Common myeloid progenitor, CD34-positive (primary cell): ENCODE measurements at regions not wholly inside any gene's neighbourhood (a gene's known extent, or its start where the extent isn't known, plus 50 kb on each side); places are given as distances from the start of the nearest gene placed in this dataset.
"Not testable (repeated sequence)": the region's sequence is repeated elsewhere in the genome, so short reads cannot be mapped to it uniquely, and the experiment has no call there.

Experiments used
- CTCF ChIA-PET: fragments of 350-600 bp; sonication (Branson Sonifier 250); formaldehyde crosslinking; loops from one replicate; lab custom pipeline; 2021; ENCODE audit warnings: antibody characterized with exemption; lab: Charles Lee
- POLR2A ChIA-PET: fragments of 350-600 bp; sonication (Branson Sonifier 250); formaldehyde crosslinking; loops from one replicate; lab custom pipeline; 2021; ENCODE audit warnings: antibody characterized with exemption; lab: Charles Lee
- DNase-seq, 3 donors: peaks; one replicate each; pipeline versions ENCODE4 v3.0.0 to v3.0.0-alpha.2; 2013
- H3K27ac ChIP-seq, 2 experiments: 1 replicate in 1 of 2; 2 replicates in 1 of 2; pipeline ENCODE4 v1.7.0; 2013; ENCODE audit warnings: inconsistent platforms in 2 of 2, low read length in 2 of 2, mild to moderate bottlenecking in 2 of 2, low read depth in 1 of 2, moderate library complexity in 1 of 2; ENCODE audit not compliant: severe bottlenecking in 2 of 2, insufficient read depth in 1 of 2, poor library complexity in 1 of 2
- H3K27me3 ChIP-seq, 5 experiments: replicated peaks in 2 of 5; 1 replicate in 3 of 5; 2 replicates in 2 of 5; pipeline versions ENCODE4 v1.6.1 to v1.7.0; 2013; ENCODE audit warnings: low read length in 4 of 5, mild to moderate bottlenecking in 2 of 5, moderate library complexity in 2 of 5, inconsistent platforms in 1 of 5; ENCODE audit not compliant: insufficient read depth in 5 of 5, control insufficient read depth in 4 of 5
- H3K36me3 ChIP-seq, 4 experiments: 1 replicate in 2 of 4; 2 replicates in 2 of 4; pipeline versions ENCODE4 v1.6.1 to v1.7.0; 2013; ENCODE audit warnings: low read length in 3 of 4, control low read depth in 1 of 4, mild to moderate bottlenecking in 1 of 4; ENCODE audit not compliant: control insufficient read depth in 4 of 4, insufficient read depth in 4 of 4
- H3K4me1 ChIP-seq, 4 experiments: 1 replicate in 3 of 4; 2 replicates in 1 of 4; pipeline versions ENCODE4 v1.6.1 to v1.7.1; 2013; ENCODE audit warnings: low read length in 3 of 4, mild to moderate bottlenecking in 3 of 4, control low read depth in 1 of 4, inconsistent platforms in 1 of 4, moderate library complexity in 1 of 4; ENCODE audit not compliant: control insufficient read depth in 4 of 4, insufficient read depth in 4 of 4; ENCODE audit errors: control extremely low read depth in 1 of 4
- H3K4me3 ChIP-seq, 7 experiments: 1 replicate in 4 of 7; 2 replicates in 3 of 7; pipeline versions ENCODE4 v1.5.1 to v1.7.0; 2013; ENCODE audit warnings: mild to moderate bottlenecking in 7 of 7, low read length in 6 of 7, moderate library complexity in 6 of 7, inconsistent platforms in 2 of 7, low read depth in 2 of 7, control low read depth in 1 of 7; ENCODE audit not compliant: insufficient read depth in 4 of 7, control insufficient read depth in 1 of 7; ENCODE audit errors: extremely low read depth in 1 of 7
- H3K9me3 ChIP-seq, 5 experiments: 1 replicate in 4 of 5; 2 replicates in 1 of 5; pipeline versions ENCODE4 v1.6.1 to v1.7.1; 2013; ENCODE audit warnings: low read length in 4 of 5, mild to moderate bottlenecking in 2 of 5, inconsistent platforms in 1 of 5, low read depth in 1 of 5, moderate library complexity in 1 of 5; ENCODE audit not compliant: control insufficient read depth in 4 of 5, insufficient read depth in 2 of 5; ENCODE audit errors: control extremely low read depth in 1 of 5
- WGBS: methylation state at CpG from one replicate; pipeline ENCODE4 v1.1.5; 2013; ENCODE audit not compliant: insufficient coverage; 5-methylcytosine and 5-hydroxymethylcytosine counted together

DNA sequence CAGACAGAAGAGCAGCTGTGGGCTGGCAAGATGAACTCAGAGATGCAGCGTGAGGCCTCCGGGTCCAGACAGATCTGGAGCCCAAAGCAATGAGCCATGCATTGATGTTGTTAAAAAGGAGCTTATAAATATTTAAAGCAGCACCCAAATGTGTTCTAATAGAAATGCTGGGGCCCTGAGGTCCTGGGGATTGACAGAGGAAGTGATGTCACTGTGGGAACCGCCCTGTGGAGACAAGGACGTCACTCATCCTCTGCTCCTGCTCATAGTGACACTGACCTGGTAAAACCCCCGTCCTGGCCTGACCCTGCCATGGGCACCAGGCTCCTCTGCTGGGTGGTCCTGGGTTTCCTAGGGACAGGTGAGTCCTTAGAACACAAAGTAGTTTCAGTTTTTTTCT is 197.0 kb upstream of the PRSS58 start:
- H3K4me3 ChIP-seq, result no peak overlapping the region
- 76% methylated on average over 3 of the region's 5 CpGs for WGBS
- no peak for DNase-seq
- ChIA-PET CTCF (interaction anchor here (0.8 to 63.1 kb wide), 6 partner anchors 8 to 133 kb away, joined by 3 to 2564 read pairs (median 4); no protein-coding TSS in a partner anchor), POLR2A (no interaction called here)
- H3K9me3 ChIP-seq, result no peaks in the 10 kb centered on the region
- H3K27me3 ChIP-seq, result no peaks in the 10 kb centered on the region
- H3K4me1 ChIP-seq, result peaks cover 11 to 74% (median 62%) of the 10 kb centered on the region in 4 experiments
- no peak overlapping the region for H3K27ac ChIP-seq
- H3K36me3 ChIP-seq, result peaks cover 0 to 5% (median 0%) of the 10 kb centered on the region in 4 experiments

DNA sequence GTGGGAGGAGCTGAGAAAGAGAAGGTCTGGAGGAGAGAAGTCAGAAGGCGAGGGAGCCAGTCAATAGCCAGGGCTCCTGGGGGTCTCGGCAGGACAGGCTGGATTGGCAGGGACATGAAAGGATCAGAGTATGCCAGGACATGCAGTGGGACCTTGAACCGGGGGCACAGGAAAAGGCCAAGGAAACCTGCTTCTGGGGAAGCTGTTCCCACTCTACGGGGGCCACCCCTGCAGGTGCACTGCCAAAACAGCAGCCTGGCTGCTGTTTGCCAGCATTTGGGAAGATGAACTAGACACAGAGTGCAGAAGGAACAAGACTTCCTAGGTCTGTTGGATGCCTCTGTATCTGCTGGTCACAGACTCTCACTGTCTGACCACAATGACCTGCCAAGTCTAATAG is 194.9 kb upstream of the PRSS58 start:
- WGBS, result 48% methylated on average over 4 of the region's 4 CpGs
- POLR2A ChIA-PET, result no interaction called here
- Histone ChIP-seq H3K9me3 (no peaks in the 10 kb centered on the region), H3K36me3 (peaks cover 0 to 5% (median 0%) of the 10 kb centered on the region in 4 experiments), H3K27ac (no peak overlapping the region), H3K4me3 (peak overlapping the region in 2 of 7 experiments; percentile 7 to 13), H3K27me3 (no peaks in the 10 kb centered on the region), H3K4me1 (peaks cover 7 to 57% (median 46%) of the 10 kb centered on the region in 4 experiments)
- peak in 1 of 3 donors; percentile 33 for DNase-seq
- CTCF ChIA-PET, result interaction anchor here (1.2 to 63.1 kb wide), 5 partner anchors 10 to 144 kb away, joined by 3 to 2564 read pairs (median 4); no protein-coding TSS in a partner anchor

DNA sequence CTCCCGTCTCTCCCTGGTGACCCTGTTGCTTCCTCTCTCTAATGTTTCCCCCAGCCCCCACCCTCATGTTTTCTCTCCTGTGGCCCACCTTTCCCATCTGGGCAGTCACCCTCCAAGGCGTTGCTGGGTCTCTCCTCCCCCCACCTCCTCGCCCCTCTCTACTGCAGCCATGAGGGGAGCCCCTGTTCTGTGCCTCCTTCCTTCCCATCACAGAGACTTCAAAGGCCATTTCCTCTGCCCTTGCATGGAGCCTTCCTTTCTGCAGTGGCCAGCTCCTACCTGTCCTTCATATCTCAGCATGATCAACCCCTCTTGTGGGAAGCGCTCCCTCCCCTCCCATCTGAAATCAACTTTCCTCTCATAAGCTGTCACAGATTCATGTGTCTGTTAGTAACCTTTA is 194.0 kb upstream of the PRSS58 start:
- ChIA-PET POLR2A (interaction anchor here (1.1 kb wide), 1 partner anchor 18 kb away, joined by 3 read pairs; no protein-coding TSS in a partner anchor), CTCF (interaction anchor here (0.8 to 63.1 kb wide), 9 partner anchors 11 to 360 kb away, joined by 3 to 2564 read pairs (median 3); no protein-coding TSS in a partner anchor)
- no peaks in the 10 kb centered on the region for H3K27me3 ChIP-seq
- H3K9me3 ChIP-seq, result no peaks in the 10 kb centered on the region
- peak overlapping the region; percentile 13 to 37 for H3K27ac ChIP-seq
- WGBS, result 42% methylated on average over 4 of the region's 4 CpGs
- peak overlapping the region in 1 of 7 experiments; percentile 24 for H3K4me3 ChIP-seq
- no peak for DNase-seq
- peaks cover 8 to 56% (median 39%) of the 10 kb centered on the region in 4 experiments for H3K4me1 ChIP-seq
- H3K36me3 ChIP-seq, result peaks cover 0 to 5% (median 0%) of the 10 kb centered on the region in 4 experiments

DNA sequence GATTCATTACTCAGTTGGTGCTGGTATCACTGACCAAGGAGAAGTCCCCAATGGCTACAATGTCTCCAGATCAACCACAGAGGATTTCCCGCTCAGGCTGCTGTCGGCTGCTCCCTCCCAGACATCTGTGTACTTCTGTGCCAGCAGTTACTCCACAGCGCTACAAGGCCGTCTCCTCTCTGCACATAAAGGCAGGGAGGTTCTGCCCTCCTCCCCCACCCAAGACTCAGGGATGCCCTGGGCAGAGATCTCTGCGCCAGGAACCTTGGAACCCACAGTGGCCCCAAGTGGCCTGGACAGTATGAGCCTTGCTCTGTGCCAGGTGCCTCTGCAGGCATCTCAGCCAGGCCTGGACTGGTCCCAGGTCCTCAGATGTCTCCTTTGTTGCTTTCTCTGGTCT is 193.4 kb upstream of the PRSS58 start:
- Histone ChIP-seq H3K36me3 (peaks cover 0 to 5% (median 0%) of the 10 kb centered on the region in 4 experiments), H3K27ac (peak overlapping the region; percentile 13 to 37), H3K4me3 (peak overlapping the region in 2 of 7 experiments; percentile 15 to 24), H3K9me3 (no peaks in the 10 kb centered on the region), H3K27me3 (no peaks in the 10 kb centered on the region), H3K4me1 (peaks cover 13 to 57% (median 40%) of the 10 kb centered on the region in 4 experiments)
- WGBS, result 0% methylated on average over 5 of the region's 5 CpGs
- DNase-seq, result peak in 2 of 3 donors; percentile 83 to 88
- POLR2A ChIA-PET, result interaction anchor here (1.1 to 1.6 kb wide), 2 partner anchors 10 to 18 kb away, joined by 3 read pairs; no protein-coding TSS in a partner anchor
- CTCF ChIA-PET, result interaction anchor here (1.1 to 63.1 kb wide), 6 partner anchors 11 to 360 kb away, joined by 3 to 2564 read pairs (median 4); no protein-coding TSS in a partner anchor

DNA sequence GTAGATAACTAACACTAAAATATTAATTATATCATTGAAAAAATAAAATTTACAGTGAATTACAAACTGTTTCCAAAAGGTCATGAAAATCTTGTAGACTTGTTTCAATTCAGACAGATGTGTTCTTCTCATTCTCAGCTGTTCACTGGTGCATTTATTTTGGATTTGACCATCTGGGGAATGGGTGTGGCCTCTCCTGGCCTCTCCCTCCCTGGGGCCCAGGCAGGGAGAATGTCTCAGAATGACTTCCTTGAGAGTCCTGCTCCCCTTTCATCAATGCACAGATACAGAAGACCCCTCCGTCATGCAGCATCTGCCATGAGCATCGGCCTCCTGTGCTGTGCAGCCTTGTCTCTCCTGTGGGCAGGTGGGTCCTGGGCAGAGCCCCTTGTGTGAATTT is 192.8 kb upstream of the PRSS58 start:
- CTCF ChIA-PET, result interaction anchor here (60.8 to 63.1 kb wide), 2 partner anchors 12 to 30 kb away, joined by 2564 read pairs; no protein-coding TSS in a partner anchor
- WGBS, result 100% methylated on average over 2 of the region's 2 CpGs

DNA sequence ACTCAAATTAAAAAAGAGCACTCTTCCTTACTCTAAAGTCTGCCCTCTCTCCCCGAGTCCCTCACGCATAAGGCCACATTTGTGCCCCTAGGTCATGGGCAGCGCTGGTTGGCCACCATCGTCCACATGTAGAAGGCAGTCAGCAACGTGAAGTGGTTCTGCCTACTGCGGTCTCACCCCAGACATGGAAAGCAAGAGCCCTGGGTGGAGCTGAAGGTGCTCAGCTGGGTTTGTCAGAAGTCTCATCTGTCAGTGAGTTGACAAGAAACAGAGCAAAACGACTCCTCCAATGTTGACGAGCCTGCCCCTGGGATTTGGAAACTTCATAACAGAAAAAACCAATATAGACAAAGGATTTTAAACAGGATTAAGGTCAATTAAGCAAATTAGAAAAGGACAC is 192.3 kb upstream of the PRSS58 start:
- CTCF ChIA-PET, result interaction anchor here (1.1 to 63.1 kb wide), 3 partner anchors 12 to 86 kb away, joined by 3 to 2564 read pairs (median 2564); no protein-coding TSS in a partner anchor
- H3K27ac ChIP-seq, result no peak overlapping the region
- WGBS, result 83% methylated on average over 8 of the region's 8 CpGs
- no peaks in the 10 kb centered on the region for H3K36me3 ChIP-seq
- peaks cover 13 to 59% (median 46%) of the 10 kb centered on the region in 4 experiments for H3K4me1 ChIP-seq
- H3K9me3 ChIP-seq, result no peaks in the 10 kb centered on the region
- DNase-seq, result no peak
- no peaks in the 10 kb centered on the region for H3K27me3 ChIP-seq
- H3K4me3 ChIP-seq, result no peak overlapping the region
- POLR2A ChIA-PET, result interaction anchor here (1.6 kb wide), 1 partner anchor 11 kb away, joined by 3 read pairs; no protein-coding TSS in a partner anchor

More for the DNA sequence above, 192.8 kb upstream of the PRSS58 start:
- POLR2A ChIA-PET, result interaction anchor here (1.1 to 1.6 kb wide), 2 partner anchors 10 to 19 kb away, joined by 3 read pairs; no protein-coding TSS in a partner anchor
- DNase-seq, result no peak
- H3K4me1 ChIP-seq, result peaks cover 13 to 55% (median 42%) of the 10 kb centered on the region in 4 experiments
- peaks cover 0 to 2% (median 0%) of the 10 kb centered on the region in 4 experiments for H3K36me3 ChIP-seq
- H3K4me3 ChIP-seq, result peak overlapping the region in 1 of 7 experiments; percentile 15
- peak overlapping the region in 1 of 2 experiments; percentile 37 for H3K27ac ChIP-seq
- H3K27me3 ChIP-seq, result no peaks in the 10 kb centered on the region
- no peaks in the 10 kb centered on the region for H3K9me3 ChIP-seq

DNA sequence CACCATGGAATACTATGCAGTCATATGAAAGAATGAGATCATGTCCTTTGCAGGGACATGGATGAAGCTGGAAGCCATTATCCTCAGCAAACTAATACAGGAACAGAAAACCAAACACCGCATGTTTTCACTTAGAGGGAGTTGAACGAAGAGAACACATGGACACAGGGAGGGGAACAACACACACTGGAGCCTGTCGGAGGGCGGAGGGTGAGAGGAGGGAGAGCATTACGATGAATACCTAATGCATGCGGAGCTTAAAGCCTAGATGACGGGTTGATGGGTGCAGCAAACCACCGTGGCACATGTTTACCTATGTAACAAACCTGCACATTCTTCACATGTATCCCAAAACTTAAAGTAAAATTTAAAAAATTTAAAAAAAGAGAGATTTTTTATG is 191.0 kb upstream of the PRSS58 start:
- H3K36me3 ChIP-seq, POLR2A ChIA-PET, H3K27ac ChIP-seq, H3K27me3 ChIP-seq, DNase-seq, H3K9me3 ChIP-seq, H3K4me3 ChIP-seq: not testable (repeated sequence)
- 100% methylated on average over 1 of the region's 8 CpGs for WGBS
- H3K4me1 ChIP-seq, result peaks cover 18 to 66% (median 53%) of the 10 kb centered on the region in 4 experiments
- CTCF ChIA-PET, result interaction anchor here (1.1 to 60.8 kb wide), 3 partner anchors 29 to 87 kb away, joined by 3 to 2564 read pairs (median 5); no protein-coding TSS in a partner anchor
